Nephron (organoid): ENCODE measurements at regions not wholly inside any gene's neighbourhood (a gene's known extent, or its start where the extent isn't known, plus 50 kb on each side); places are given as distances from the start of the nearest gene placed in this dataset.

ENCODE experiments used
- H3K27ac Mint-ChIP-seq, 3 experiments: 2 replicates each; pipeline ENCODE4 v1.8.0; 2020; ENCODE audit warnings: mixed read lengths in 3 of 3, mild to moderate bottlenecking in 2 of 3, moderate library complexity in 1 of 3
- H3K27me3 Mint-ChIP-seq: 2 replicates; pipeline ENCODE4 v1.8.0; 2021; ENCODE audit warnings: low read depth, mild to moderate bottlenecking, moderate library complexity, mixed read lengths
- H3K36me3 Mint-ChIP-seq: 2 replicates; pipeline ENCODE4 v1.8.0; 2020; ENCODE audit warnings: low read depth, mixed read lengths
- H3K4me1 Mint-ChIP-seq: 2 replicates; pipeline ENCODE4 v1.8.0; 2020; ENCODE audit warnings: mixed read lengths
- H3K4me3 Mint-ChIP-seq, 3 experiments: 2 replicates each; pipeline ENCODE4 v1.8.0; 2020; ENCODE audit warnings: mild to moderate bottlenecking in 3 of 3, mixed read lengths in 3 of 3, moderate library complexity in 2 of 3
- H3K9me3 Mint-ChIP-seq: 2 replicates; pipeline ENCODE4 v1.8.0; 2020; ENCODE audit warnings: mixed read lengths
- CTCF ChIP-seq, 3 experiments: fragments of 200-600 bp; sonication (generic); IDR thresholded peaks; one replicate each; pipeline ENCODE4 v1.5.0; 2021; ENCODE audit warnings: antibody characterized with exemption in 3 of 3; ENCODE audit not compliant: unreplicated experiment in 3 of 3

GRCh38 chr1:222290866-222291265 lies 257.0 kb downstream of the HHIPL2 start:
- Mint-ChIP-seq H3K27ac (no peak overlapping the region), H3K9me3 (peaks cover 11% of the 10 kb centered on the region), H3K4me3 (no peak overlapping the region), H3K27me3 (peaks cover 17% of the 10 kb centered on the region), H3K4me1 (no peaks in the 10 kb centered on the region), H3K36me3 (no peaks in the 10 kb centered on the region)
- no peak for TF ChIP-seq CTCF (IDR thresholded peaks at IDR 0.05; ENCODE audit: unreplicated experiment in 3 of 3)

- peaks cover 21% of the 10 kb centered on the region for H3K27me3 Mint-ChIP-seq
- H3K9me3 Mint-ChIP-seq, result no peaks in the 10 kb centered on the region
- no peak overlapping the region for H3K4me3 Mint-ChIP-seq
- no peak for TF ChIP-seq CTCF (IDR thresholded peaks at IDR 0.05; ENCODE audit: unreplicated experiment in 3 of 3)
- H3K4me1 Mint-ChIP-seq, result peaks cover 8% of the 10 kb centered on the region
- no peaks in the 10 kb centered on the region for H3K36me3 Mint-ChIP-seq
- no peak overlapping the region for H3K27ac Mint-ChIP-seq
These were observed 259.9 kb downstream of the HHIPL2 start for GRCh38 chr1:222288053-222288452.

- Mint-ChIP-seq H3K27ac (peak overlapping the region in 1 of 3 experiments; percentile 46), H3K4me1 (peaks cover 10% of the 10 kb centered on the region), H3K27me3 (peaks cover 20% of the 10 kb centered on the region), H3K4me3 (no peak overlapping the region), H3K9me3 (peaks cover 8% of the 10 kb centered on the region), H3K36me3 (no peaks in the 10 kb centered on the region)
- no peak for TF ChIP-seq CTCF (IDR thresholded peaks at IDR 0.05; ENCODE audit: unreplicated experiment in 3 of 3)
These were observed 261.9 kb downstream of the HHIPL2 start for GRCh38 chr1:222286011-222286410.

- Mint-ChIP-seq H3K9me3 (peaks cover 8% of the 10 kb centered on the region), H3K27me3 (peaks cover 15% of the 10 kb centered on the region), H3K27ac (no peak overlapping the region), H3K4me1 (peaks cover 10% of the 10 kb centered on the region), H3K4me3 (no peak overlapping the region), H3K36me3 (no peaks in the 10 kb centered on the region)
- no peak for TF ChIP-seq CTCF (IDR thresholded peaks at IDR 0.05; ENCODE audit: unreplicated experiment in 3 of 3)
These were observed 262.4 kb downstream of the HHIPL2 start for GRCh38 chr1:222285526-222285925.

GRCh38 chr1:222284466-222284865 lies 263.4 kb downstream of the HHIPL2 start:
- Mint-ChIP-seq H3K27me3 (peaks cover 12% of the 10 kb centered on the region), H3K36me3 (no peaks in the 10 kb centered on the region), H3K4me1 (peaks cover 10% of the 10 kb centered on the region), H3K4me3 (no peak overlapping the region), H3K9me3 (peaks cover 9% of the 10 kb centered on the region), H3K27ac (no peak overlapping the region)
- TF ChIP-seq CTCF (IDR thresholded peaks at IDR 0.05; ENCODE audit: unreplicated experiment in 3 of 3), result no peak

GRCh38 chr1:222283147-222283768 lies 264.6 kb downstream of the HHIPL2 start:
- Mint-ChIP-seq H3K27ac (peak overlapping the region; percentile 10 to 65 (median 25)), H3K4me3 (no peak overlapping the region), H3K9me3 (peaks cover 15% of the 10 kb centered on the region), H3K36me3 (no peaks in the 10 kb centered on the region), H3K27me3 (peaks cover 12% of the 10 kb centered on the region), H3K4me1 (peaks cover 10% of the 10 kb centered on the region)
- no peak for TF ChIP-seq CTCF (IDR thresholded peaks at IDR 0.05; ENCODE audit: unreplicated experiment in 3 of 3)
